ENCODE measurements at regions not wholly inside any gene's neighbourhood (a gene's known extent, or its start where the extent isn't known, plus 50 kb on each side); places are given as distances from the start of the nearest gene placed in this dataset.
"Not testable (repeated sequence)": the region's sequence is repeated elsewhere in the genome, so short reads cannot be mapped to it uniquely, and the experiment has no call there.

GRCh38 chr4:9577869-9578268, 133.7 kb downstream of the DEFB131A start:
- not testable (repeated sequence) for DNase-seq (ENCODE audit: low spot score); H3K27me3 Mint-ChIP-seq; ATAC-seq; H3K4me3 Mint-ChIP-seq; H3K27ac Mint-ChIP-seq; H3K4me1 Mint-ChIP-seq (ENCODE audit: low read depth in 2 of 2)
- H3K9me3 Mint-ChIP-seq = peaks cover 26% of the 10 kb centered on the region
- H3K36me3 Mint-ChIP-seq = peaks cover 38% of the 10 kb centered on the region

GRCh38 chr4:9582880-9583279, 138.7 kb downstream of the DEFB131A start:
- not testable (repeated sequence) for H3K4me3 Mint-ChIP-seq; H3K4me1 Mint-ChIP-seq (ENCODE audit: low read depth in 2 of 2); DNase-seq (ENCODE audit: low spot score); H3K27ac Mint-ChIP-seq; H3K27me3 Mint-ChIP-seq; H3K36me3 Mint-ChIP-seq; ATAC-seq
- peaks cover 15% of the 10 kb centered on the region for H3K9me3 Mint-ChIP-seq

- peaks cover 0 to 6% of the 10 kb centered on the region in 2 donors for H3K4me1 Mint-ChIP-seq (ENCODE audit: low read depth in 2 of 2)
Observed at GRCh38 chr4:9592010-9592409, 147.8 kb downstream of the DEFB131A start.

GRCh38 chr4:9594948-9595347, 150.7 kb downstream of the DEFB131A start:
- H3K27ac Mint-ChIP-seq = no peak overlapping the region

More at GRCh38 chr4:9592010-9592409, 147.8 kb downstream of the DEFB131A start:
- Mint-ChIP-seq H3K27me3 (peaks cover 0 to 2% of the 10 kb centered on the region in 2 donors), H3K9me3 (no peaks in the 10 kb centered on the region), H3K27ac (no peak overlapping the region), H3K36me3 (no peaks in the 10 kb centered on the region), H3K4me3 (no peak overlapping the region)
- DNase-seq (ENCODE audit: low spot score) (no peak), ATAC-seq (no peak)

GRCh38 chr4:9595531-9595930, 151.3 kb downstream of the DEFB131A start:
- H3K9me3 Mint-ChIP-seq; H3K27ac Mint-ChIP-seq; DNase-seq (ENCODE audit: low spot score); ATAC-seq; H3K4me3 Mint-ChIP-seq; H3K36me3 Mint-ChIP-seq; H3K27me3 Mint-ChIP-seq: not testable (repeated sequence)
- peaks cover 6 to 13% of the 10 kb centered on the region in 2 donors for H3K4me1 Mint-ChIP-seq (ENCODE audit: low read depth in 2 of 2)

More at GRCh38 chr4:9594948-9595347, 150.7 kb downstream of the DEFB131A start:
- ATAC-seq (no peak), DNase-seq (ENCODE audit: low spot score) (no peak)
- Mint-ChIP-seq H3K4me3 (no peak overlapping the region), H3K36me3 (no peaks in the 10 kb centered on the region), H3K4me1 (ENCODE audit: low read depth in 2 of 2) (peaks cover 6 to 13% of the 10 kb centered on the region in 2 donors), H3K9me3 (no peaks in the 10 kb centered on the region), H3K27me3 (peaks cover 0 to 2% of the 10 kb centered on the region in 2 donors)

- no peak overlapping the region for H3K4me3 Mint-ChIP-seq
Observed at GRCh38 chr4:9599266-9599665, 155.1 kb downstream of the DEFB131A start.

GRCh38 chr4:9600246-9600645, 156.0 kb downstream of the DEFB131A start:
- Mint-ChIP-seq H3K36me3 (no peaks in the 10 kb centered on the region), H3K27me3 (peaks cover 0 to 5% of the 10 kb centered on the region in 2 donors), H3K27ac (no peak overlapping the region), H3K9me3 (no peaks in the 10 kb centered on the region), H3K4me1 (ENCODE audit: low read depth in 2 of 2) (peaks cover 32 to 50% of the 10 kb centered on the region in 2 donors), H3K4me3 (no peak overlapping the region)
- ATAC-seq = no peak
- DNase-seq (ENCODE audit: low spot score) = no peak

More at GRCh38 chr4:9599266-9599665, 155.1 kb downstream of the DEFB131A start:
- Mint-ChIP-seq H3K27me3 (peaks cover 0 to 5% of the 10 kb centered on the region in 2 donors), H3K4me1 (ENCODE audit: low read depth in 2 of 2) (peaks cover 22 to 41% of the 10 kb centered on the region in 2 donors), H3K27ac (no peak overlapping the region), H3K9me3 (no peaks in the 10 kb centered on the region), H3K36me3 (no peaks in the 10 kb centered on the region)
- ATAC-seq (no peak), DNase-seq (ENCODE audit: low spot score) (no peak)

GRCh38 chr4:9602389-9602914, 158.2 kb downstream of the DEFB131A start:
- peak overlapping the region; percentile 60 for H3K4me3 Mint-ChIP-seq

GRCh38 chr4:9604031-9604892, 160.0 kb downstream of the DEFB131A start:
- peak overlapping the region; percentile 92 to 96 for H3K27ac Mint-ChIP-seq
- DNase-seq (ENCODE audit: low spot score); H3K9me3 Mint-ChIP-seq; H3K27me3 Mint-ChIP-seq; ATAC-seq; H3K36me3 Mint-ChIP-seq: not testable (repeated sequence)
- H3K4me1 Mint-ChIP-seq (ENCODE audit: low read depth in 2 of 2) = peaks cover 31 to 48% of the 10 kb centered on the region in 2 donors
- H3K4me3 Mint-ChIP-seq = peak overlapping the region; percentile 92

More at GRCh38 chr4:9602389-9602914, 158.2 kb downstream of the DEFB131A start:
- no peak for ATAC-seq
- H3K36me3 Mint-ChIP-seq = no peaks in the 10 kb centered on the region
- H3K27ac Mint-ChIP-seq = peak overlapping the region; percentile 56 to 73
- peaks cover 37 to 55% of the 10 kb centered on the region in 2 donors for H3K4me1 Mint-ChIP-seq (ENCODE audit: low read depth in 2 of 2)
- DNase-seq (ENCODE audit: low spot score) = no peak
- H3K27me3 Mint-ChIP-seq = peaks cover 0 to 2% of the 10 kb centered on the region in 2 donors
- no peaks in the 10 kb centered on the region for H3K9me3 Mint-ChIP-seq

- not testable (repeated sequence) for ATAC-seq; H3K27me3 Mint-ChIP-seq; H3K9me3 Mint-ChIP-seq; H3K36me3 Mint-ChIP-seq; DNase-seq (ENCODE audit: low spot score)
- H3K4me1 Mint-ChIP-seq (ENCODE audit: low read depth in 2 of 2) = peaks cover 31 to 48% of the 10 kb centered on the region in 2 donors
- peak overlapping the region; percentile 92 to 96 for H3K27ac Mint-ChIP-seq
- H3K4me3 Mint-ChIP-seq = peak overlapping the region; percentile 92
Observed at GRCh38 chr4:9604893-9605190, 160.6 kb downstream of the DEFB131A start.

GRCh38 chr4:9608300-9608699, 164.1 kb downstream of the DEFB131A start:
- Mint-ChIP-seq H3K27me3 (peaks cover 0 to 2% of the 10 kb centered on the region in 2 donors), H3K4me3 (no peak overlapping the region), H3K27ac (no peak overlapping the region), H3K36me3 (no peaks in the 10 kb centered on the region), H3K4me1 (ENCODE audit: low read depth in 2 of 2) (peaks cover 21 to 27% of the 10 kb centered on the region in 2 donors), H3K9me3 (no peaks in the 10 kb centered on the region)
- ATAC-seq = no peak
- DNase-seq (ENCODE audit: low spot score) = no peak

GRCh38 chr4:9610321-9610720, 166.1 kb downstream of the DEFB131A start:
- H3K9me3 Mint-ChIP-seq; DNase-seq (ENCODE audit: low spot score); H3K4me3 Mint-ChIP-seq: not testable (repeated sequence)

GRCh38 chr4:9611101-9611500, 166.9 kb downstream of the DEFB131A start:
- Mint-ChIP-seq H3K4me1 (ENCODE audit: low read depth in 2 of 2) (peaks cover 0 to 2% of the 10 kb centered on the region in 2 donors), H3K9me3 (no peaks in the 10 kb centered on the region), H3K27me3 (no peaks in the 10 kb centered on the region), H3K27ac (no peak overlapping the region), H3K36me3 (no peaks in the 10 kb centered on the region), H3K4me3 (no peak overlapping the region)
- no peak for ATAC-seq
- no peak for DNase-seq (ENCODE audit: low spot score)

More at GRCh38 chr4:9610321-9610720, 166.1 kb downstream of the DEFB131A start:
- not testable (repeated sequence) for ATAC-seq; H3K27ac Mint-ChIP-seq; H3K4me1 Mint-ChIP-seq (ENCODE audit: low read depth in 2 of 2); H3K27me3 Mint-ChIP-seq; H3K36me3 Mint-ChIP-seq

- not testable (repeated sequence) for H3K4me1 Mint-ChIP-seq (ENCODE audit: low read depth in 2 of 2); H3K9me3 Mint-ChIP-seq; H3K4me3 Mint-ChIP-seq; DNase-seq (ENCODE audit: low spot score); H3K27me3 Mint-ChIP-seq; ATAC-seq; H3K36me3 Mint-ChIP-seq; H3K27ac Mint-ChIP-seq
Observed at GRCh38 chr4:9636411-9636810, 145.0 kb upstream of the DRD5 start.

Measured in natural killer cell treated with Interleukin-12 subunit alpha and Interleukin-12 subunit beta and Interleukin-15 and Interleukin-18, amount 100 ng/mL, for 72 hours (primary cell).